ENCODE measurements at regions not wholly inside any gene's neighbourhood (a gene's known extent, or its start where the extent isn't known, plus 50 kb on each side); places are given as distances from the start of the nearest gene placed in this dataset.
A peak's percentile ranks its signal among the peaks of the same experiment; 100 is the strongest.
"Not testable (repeated sequence)": the region's sequence is repeated elsewhere in the genome, so short reads cannot be mapped to it uniquely, and the experiment has no call there.

DNA sequence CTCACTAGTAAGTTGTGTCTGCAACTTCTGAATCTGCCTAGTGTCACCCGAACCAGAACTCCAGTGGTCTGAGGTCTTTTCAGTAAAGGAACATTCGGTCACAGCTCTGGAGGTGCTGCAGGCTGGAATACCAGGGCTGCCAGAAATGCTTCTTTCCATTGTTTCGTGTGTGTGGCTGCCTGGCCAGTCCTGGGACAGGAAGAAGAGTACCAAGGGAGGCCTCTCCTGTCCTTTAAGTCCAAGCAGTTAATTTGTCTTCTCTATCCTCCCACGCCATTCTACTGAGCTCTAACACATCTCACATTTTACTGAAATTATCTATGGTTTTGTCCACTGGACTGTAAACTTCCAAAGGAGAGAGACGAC is 196.0 kb downstream of the LNPK start:
- H3K9me3 ChIP-seq (ENCODE audit: low read length): no peaks in the 10 kb centered on the region
- no peak overlapping the region for H3K9ac ChIP-seq (ENCODE audit: low read length)
- no peak overlapping the region for H3K4me3 ChIP-seq (ENCODE audit: low read depth in 1 of 2, low read length in 2 of 2)
- H3K36me3 ChIP-seq (ENCODE audit: insufficient read depth, low read length): no peaks in the 10 kb centered on the region
- H3K27me3 ChIP-seq (ENCODE audit: control insufficient read depth in 1 of 2, insufficient read depth in 2 of 2, low read length in 2 of 2): no peaks in the 10 kb centered on the region
- no peak overlapping the region for H3K27ac ChIP-seq (ENCODE audit: low read depth, low read length)
- peaks cover 11% of the 10 kb centered on the region for H3K4me1 ChIP-seq (ENCODE audit: insufficient read depth, low read length)

DNA sequence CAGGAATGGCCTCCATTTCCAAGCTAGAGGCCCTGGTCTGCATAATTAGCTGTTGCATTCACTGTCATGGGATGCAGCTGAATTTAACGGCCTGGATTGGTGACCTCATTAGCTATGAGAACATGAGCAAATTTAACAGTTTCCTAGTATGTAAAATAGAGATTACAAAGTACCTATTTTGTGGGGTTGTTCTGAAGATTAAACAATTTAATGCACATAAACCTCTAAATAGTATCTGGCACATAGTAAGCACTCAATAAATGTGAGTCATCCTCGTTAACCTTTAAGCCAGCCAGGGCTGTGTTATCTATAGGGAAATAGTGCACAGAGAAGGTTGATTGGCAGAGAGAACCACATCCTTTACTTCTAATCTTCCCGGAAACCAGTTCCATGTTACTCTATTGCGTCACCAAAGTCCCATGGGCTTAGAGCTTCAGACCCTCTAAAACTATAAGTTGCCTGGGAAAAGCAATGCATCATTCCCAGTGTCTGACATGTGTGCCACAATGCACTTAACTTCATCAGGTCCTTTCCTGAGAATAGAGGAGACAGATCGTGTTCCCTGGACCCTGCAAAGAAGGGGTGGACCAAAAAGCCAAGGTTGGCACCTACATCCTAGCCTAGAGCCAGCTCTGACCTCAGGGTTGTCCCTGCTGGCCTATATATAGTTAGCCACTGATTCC is 196.5 kb downstream of the LNPK start:
- peaks cover 11% of the 10 kb centered on the region for H3K4me1 ChIP-seq (ENCODE audit: insufficient read depth, low read length)
- no peak overlapping the region for H3K27ac ChIP-seq (ENCODE audit: low read depth, low read length)
- H3K4me3 ChIP-seq (ENCODE audit: low read depth in 1 of 2, low read length in 2 of 2): no peak overlapping the region

DNA sequence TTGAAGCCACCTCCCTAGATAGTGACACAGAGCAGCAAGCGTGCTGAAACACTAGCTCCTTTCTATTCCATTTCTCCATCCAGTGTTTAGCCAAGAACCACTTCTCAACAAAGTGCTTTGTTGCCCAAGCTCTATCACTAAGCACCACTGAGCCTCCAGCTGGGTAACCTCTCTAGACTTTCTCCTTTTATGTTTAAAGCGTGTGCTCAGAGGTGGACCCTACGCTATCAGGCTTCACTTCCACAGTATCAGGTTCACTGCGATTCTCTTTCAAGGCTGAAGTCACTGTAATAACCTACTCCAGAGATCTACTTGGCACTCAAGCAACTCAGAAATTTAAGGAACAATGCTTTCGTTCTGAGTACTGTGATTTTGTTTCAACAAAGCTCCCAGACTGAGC is 197.9 kb downstream of the LNPK start:
- no peaks in the 10 kb centered on the region for H3K27me3 ChIP-seq (ENCODE audit: control insufficient read depth in 1 of 2, insufficient read depth in 2 of 2, low read length in 2 of 2)
- H3K9ac ChIP-seq (ENCODE audit: low read length): no peak overlapping the region
- H3K36me3 ChIP-seq (ENCODE audit: insufficient read depth, low read length): no peaks in the 10 kb centered on the region
- peaks cover 11% of the 10 kb centered on the region for H3K4me1 ChIP-seq (ENCODE audit: insufficient read depth, low read length)
- H3K9me3 ChIP-seq (ENCODE audit: low read length): no peaks in the 10 kb centered on the region
- H3K4me3 ChIP-seq (ENCODE audit: low read depth in 1 of 2, low read length in 2 of 2): no peak overlapping the region
- H3K27ac ChIP-seq (ENCODE audit: low read depth, low read length): no peak overlapping the region

More for the DNA sequence above, 196.5 kb downstream of the LNPK start:
- H3K9me3 ChIP-seq (ENCODE audit: low read length): no peaks in the 10 kb centered on the region
- H3K36me3 ChIP-seq (ENCODE audit: insufficient read depth, low read length): no peaks in the 10 kb centered on the region
- H3K27me3 ChIP-seq (ENCODE audit: control insufficient read depth in 1 of 2, insufficient read depth in 2 of 2, low read length in 2 of 2): no peaks in the 10 kb centered on the region
- no peak overlapping the region for H3K9ac ChIP-seq (ENCODE audit: low read length)

DNA sequence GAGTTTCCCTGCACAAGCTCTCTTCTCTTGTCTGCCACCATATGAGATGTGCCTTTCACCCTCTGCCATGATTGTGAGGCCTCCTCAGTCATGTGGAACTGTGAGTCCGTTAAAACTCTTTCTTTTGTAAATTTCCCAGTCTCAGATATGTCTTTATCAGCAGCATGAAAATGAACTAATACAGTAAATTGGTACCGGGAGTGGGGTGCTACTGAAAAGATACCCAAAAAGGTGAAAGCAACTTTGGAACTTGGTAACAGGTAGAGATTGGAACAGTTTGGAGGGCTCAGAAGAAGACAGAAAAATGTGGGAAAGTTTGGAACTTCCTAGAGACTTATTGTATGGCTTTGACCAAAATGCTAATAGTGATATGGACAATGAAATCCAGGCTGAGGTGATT is 205.6 kb downstream of the LNPK start:
- not testable (repeated sequence) for H3K36me3 ChIP-seq (ENCODE audit: insufficient read depth, low read length); H3K27me3 ChIP-seq (ENCODE audit: control insufficient read depth in 1 of 2, insufficient read depth in 2 of 2, low read length in 2 of 2); H3K4me1 ChIP-seq (ENCODE audit: insufficient read depth, low read length); H3K9ac ChIP-seq (ENCODE audit: low read length); H3K27ac ChIP-seq (ENCODE audit: low read depth, low read length); H3K9me3 ChIP-seq (ENCODE audit: low read length); H3K4me3 ChIP-seq (ENCODE audit: low read depth in 1 of 2, low read length in 2 of 2)

DNA sequence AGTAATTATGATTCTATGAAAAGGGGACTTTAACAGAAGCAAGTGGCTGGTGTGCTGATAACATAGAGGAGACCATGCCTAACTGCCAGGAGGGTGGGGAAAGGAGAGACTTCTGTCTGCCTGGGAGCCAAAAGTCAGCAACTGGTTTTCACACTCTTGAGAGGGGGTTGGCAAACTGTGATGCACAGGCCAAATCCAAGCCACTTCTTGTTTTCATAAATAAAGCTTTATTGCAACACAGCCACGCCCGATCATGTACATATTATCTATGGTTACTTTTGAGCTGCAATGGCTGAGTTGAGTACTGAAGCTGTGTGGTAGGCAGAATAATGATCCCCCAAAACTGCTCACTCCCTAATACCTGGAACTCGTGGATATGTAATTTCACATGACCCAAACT is 208.4 kb downstream of the LNPK start:
- H3K9me3 ChIP-seq (ENCODE audit: low read length): no peaks in the 10 kb centered on the region
- H3K9ac ChIP-seq (ENCODE audit: low read length): no peak overlapping the region
- H3K36me3 ChIP-seq (ENCODE audit: insufficient read depth, low read length): no peaks in the 10 kb centered on the region
- H3K4me1 ChIP-seq (ENCODE audit: insufficient read depth, low read length): peaks cover 7% of the 10 kb centered on the region
- H3K4me3 ChIP-seq (ENCODE audit: low read depth in 1 of 2, low read length in 2 of 2): no peak overlapping the region
- H3K27me3 ChIP-seq (ENCODE audit: control insufficient read depth in 1 of 2, insufficient read depth in 2 of 2, low read length in 2 of 2): no peaks in the 10 kb centered on the region
- H3K27ac ChIP-seq (ENCODE audit: low read depth, low read length): no peak overlapping the region

DNA sequence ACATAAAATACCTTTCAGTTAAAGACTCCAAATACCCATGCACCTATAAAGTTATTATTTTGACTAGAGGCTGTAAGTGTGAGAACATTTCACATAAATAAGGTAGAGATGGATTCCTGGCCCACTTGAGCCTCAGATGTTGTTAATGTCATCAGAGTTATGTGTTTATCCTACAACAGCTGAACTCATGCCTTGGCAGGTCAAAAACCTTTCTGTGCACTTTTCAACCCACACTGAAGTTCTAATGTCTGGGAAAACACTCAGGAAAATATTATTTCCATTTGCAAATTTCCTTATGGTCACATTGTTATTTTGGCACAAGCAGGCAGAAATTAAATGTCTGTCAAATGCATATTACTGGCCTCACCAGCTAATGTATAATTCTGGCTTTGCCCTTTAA is 209.2 kb downstream of the LNPK start:
- peak overlapping the region; percentile 24 for H3K27ac ChIP-seq (ENCODE audit: low read depth, low read length)
- H3K9me3 ChIP-seq (ENCODE audit: low read length): no peaks in the 10 kb centered on the region
- no peak overlapping the region for H3K4me3 ChIP-seq (ENCODE audit: low read depth in 1 of 2, low read length in 2 of 2)
- H3K4me1 ChIP-seq (ENCODE audit: insufficient read depth, low read length): peaks cover 7% of the 10 kb centered on the region
- H3K9ac ChIP-seq (ENCODE audit: low read length): no peak overlapping the region
- no peaks in the 10 kb centered on the region for H3K36me3 ChIP-seq (ENCODE audit: insufficient read depth, low read length)
- H3K27me3 ChIP-seq (ENCODE audit: control insufficient read depth in 1 of 2, insufficient read depth in 2 of 2, low read length in 2 of 2): no peaks in the 10 kb centered on the region

DNA sequence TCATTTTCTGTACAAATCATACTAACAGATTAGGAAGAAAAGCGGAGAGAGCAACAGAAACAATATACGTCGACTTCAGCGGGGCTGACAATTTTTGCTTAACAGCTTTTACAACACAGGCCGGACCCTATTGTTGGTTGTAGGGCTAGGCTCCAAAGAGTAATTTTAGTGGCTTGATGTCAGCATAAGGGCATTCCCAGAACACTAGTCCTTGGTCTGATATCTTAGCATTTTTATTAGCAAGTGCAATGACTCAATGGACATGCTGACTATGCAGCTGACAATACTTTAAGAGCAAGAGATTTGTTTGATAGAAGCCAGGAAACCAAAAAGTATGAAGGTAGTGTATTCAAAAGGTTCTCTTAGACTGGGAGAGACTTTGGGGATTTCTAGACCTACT is 209.9 kb downstream of the LNPK start:
- no peaks in the 10 kb centered on the region for H3K9me3 ChIP-seq (ENCODE audit: low read length)
- H3K9ac ChIP-seq (ENCODE audit: low read length): no peak overlapping the region
- H3K36me3 ChIP-seq (ENCODE audit: insufficient read depth, low read length): no peaks in the 10 kb centered on the region
- no peaks in the 10 kb centered on the region for H3K27me3 ChIP-seq (ENCODE audit: control insufficient read depth in 1 of 2, insufficient read depth in 2 of 2, low read length in 2 of 2)
- peak overlapping the region; percentile 24 for H3K27ac ChIP-seq (ENCODE audit: low read depth, low read length)
- no peak overlapping the region for H3K4me3 ChIP-seq (ENCODE audit: low read depth in 1 of 2, low read length in 2 of 2)
- H3K4me1 ChIP-seq (ENCODE audit: insufficient read depth, low read length): peaks cover 7% of the 10 kb centered on the region

DNA sequence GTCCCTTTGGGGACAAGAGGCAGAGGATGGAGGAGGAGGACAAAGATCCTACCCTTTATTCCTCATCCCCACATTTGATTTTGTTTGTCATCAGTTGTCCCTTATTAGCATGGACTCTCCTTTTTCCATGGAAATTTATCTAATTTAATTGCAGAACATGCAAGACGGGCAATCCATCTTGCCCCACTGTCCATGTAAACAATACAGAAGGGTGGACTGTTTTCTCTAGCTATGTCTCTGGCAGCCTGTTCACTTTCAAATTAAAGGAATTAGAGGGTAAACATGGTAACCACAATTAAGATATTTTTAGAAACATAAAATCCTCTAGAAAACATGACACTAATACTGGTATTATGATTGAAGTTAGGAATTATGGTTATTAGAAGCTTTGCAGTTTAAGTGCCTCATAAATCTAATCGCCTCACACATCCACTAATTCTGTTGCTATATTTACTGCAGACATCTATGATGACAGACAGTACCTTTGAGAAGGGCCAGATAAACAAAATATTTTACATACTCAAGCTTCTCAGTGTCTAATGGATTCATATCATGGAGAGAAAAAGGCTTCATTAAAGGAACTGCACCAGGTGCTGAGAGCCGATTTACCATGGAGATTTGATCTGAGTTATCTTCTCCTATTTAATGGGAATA is 215.5 kb downstream of the LNPK start:
- Histone ChIP-seq H3K27me3 (ENCODE audit: control insufficient read depth in 1 of 2, insufficient read depth in 2 of 2, low read length in 2 of 2) (no peaks in the 10 kb centered on the region), H3K9ac (ENCODE audit: low read length) (no peak overlapping the region), H3K36me3 (ENCODE audit: insufficient read depth, low read length) (no peaks in the 10 kb centered on the region), H3K9me3 (ENCODE audit: low read length) (no peaks in the 10 kb centered on the region), H3K27ac (ENCODE audit: low read depth, low read length) (no peak overlapping the region), H3K4me3 (ENCODE audit: low read depth in 1 of 2, low read length in 2 of 2) (no peak overlapping the region), H3K4me1 (ENCODE audit: insufficient read depth, low read length) (no peaks in the 10 kb centered on the region)

DNA sequence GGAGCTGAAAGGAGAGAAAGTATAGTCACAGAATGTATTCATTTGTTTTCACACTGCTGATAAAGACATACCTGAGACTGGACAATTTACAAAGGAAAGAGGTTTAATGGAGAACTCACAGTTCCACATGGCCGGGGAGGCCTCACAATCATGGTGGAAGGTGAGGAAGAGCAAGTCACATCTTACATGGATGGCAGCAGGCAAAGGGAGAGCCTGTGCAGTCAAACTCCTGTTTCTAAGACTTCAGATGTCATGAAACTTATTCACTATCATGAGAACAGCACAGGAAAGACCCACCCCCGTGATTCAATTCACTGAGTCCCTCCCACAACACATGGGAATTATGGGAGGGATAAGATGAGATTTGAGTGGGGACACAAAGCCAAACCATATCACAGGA is 224.7 kb downstream of the LNPK start:
- H3K36me3 ChIP-seq (ENCODE audit: insufficient read depth, low read length); H3K27ac ChIP-seq (ENCODE audit: low read depth, low read length); H3K4me3 ChIP-seq (ENCODE audit: low read depth in 1 of 2, low read length in 2 of 2); H3K4me1 ChIP-seq (ENCODE audit: insufficient read depth, low read length); H3K9ac ChIP-seq (ENCODE audit: low read length); H3K9me3 ChIP-seq (ENCODE audit: low read length); H3K27me3 ChIP-seq (ENCODE audit: control insufficient read depth in 1 of 2, insufficient read depth in 2 of 2, low read length in 2 of 2): not testable (repeated sequence)

DNA sequence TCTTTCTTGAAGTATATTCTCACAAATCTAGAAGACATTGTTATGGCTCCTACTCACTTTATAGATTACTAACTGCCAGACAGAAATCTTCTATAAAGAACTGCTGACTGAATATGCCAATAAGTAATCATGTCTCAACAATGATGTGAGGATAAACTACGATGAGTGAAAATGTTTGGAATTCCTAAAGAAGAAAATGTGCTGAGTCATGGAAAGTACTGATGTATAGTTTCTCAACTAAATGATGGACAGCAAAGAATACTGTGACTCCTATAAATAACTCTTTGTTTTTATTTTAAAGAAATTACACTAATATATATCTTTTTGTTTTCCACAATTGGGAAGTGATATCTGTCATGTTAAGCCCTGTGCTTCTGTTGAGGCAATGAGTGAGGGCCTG is 232.9 kb downstream of the LNPK start:
- Histone ChIP-seq H3K4me1 (ENCODE audit: insufficient read depth, low read length) (no peaks in the 10 kb centered on the region), H3K9ac (ENCODE audit: low read length) (no peak overlapping the region), H3K27ac (ENCODE audit: low read depth, low read length) (no peak overlapping the region), H3K36me3 (ENCODE audit: insufficient read depth, low read length) (no peaks in the 10 kb centered on the region), H3K4me3 (ENCODE audit: low read depth in 1 of 2, low read length in 2 of 2) (no peak overlapping the region), H3K27me3 (ENCODE audit: control insufficient read depth in 1 of 2, insufficient read depth in 2 of 2, low read length in 2 of 2) (no peaks in the 10 kb centered on the region), H3K9me3 (ENCODE audit: low read length) (no peaks in the 10 kb centered on the region)

DNA sequence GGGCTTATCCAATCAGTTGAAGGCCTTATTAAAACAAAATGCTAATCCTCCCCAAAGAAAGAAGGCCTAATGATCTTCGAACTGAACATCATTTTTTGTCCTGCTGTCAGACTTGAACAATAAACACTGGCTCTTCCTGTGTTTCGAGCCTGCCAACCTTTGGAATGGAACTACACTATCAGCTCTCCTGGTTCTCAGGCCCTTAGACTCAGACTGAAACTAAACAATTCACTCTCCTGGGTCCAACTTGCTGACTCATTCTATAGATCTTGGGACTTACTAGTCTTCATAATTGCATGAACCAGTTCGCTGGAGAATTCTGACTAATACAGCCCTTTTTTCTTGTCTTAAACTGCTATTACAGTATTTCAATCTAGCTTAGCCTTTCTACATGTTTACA is 235.2 kb downstream of the LNPK start:
- no peak overlapping the region for H3K27ac ChIP-seq (ENCODE audit: low read depth, low read length)
- no peaks in the 10 kb centered on the region for H3K36me3 ChIP-seq (ENCODE audit: insufficient read depth, low read length)
- no peaks in the 10 kb centered on the region for H3K9me3 ChIP-seq (ENCODE audit: low read length)
- H3K4me3 ChIP-seq (ENCODE audit: low read depth in 1 of 2, low read length in 2 of 2): no peak overlapping the region
- H3K9ac ChIP-seq (ENCODE audit: low read length): no peak overlapping the region
- H3K4me1 ChIP-seq (ENCODE audit: insufficient read depth, low read length): no peaks in the 10 kb centered on the region
- no peaks in the 10 kb centered on the region for H3K27me3 ChIP-seq (ENCODE audit: control insufficient read depth in 1 of 2, insufficient read depth in 2 of 2, low read length in 2 of 2)

Measured in muscle layer of colon (tissue), 2 donors.